ENCODE measurements at regions not wholly inside any gene's neighbourhood (a gene's known extent, or its start where the extent isn't known, plus 50 kb on each side); places are given as distances from the start of the nearest gene placed in this dataset.

DNA sequence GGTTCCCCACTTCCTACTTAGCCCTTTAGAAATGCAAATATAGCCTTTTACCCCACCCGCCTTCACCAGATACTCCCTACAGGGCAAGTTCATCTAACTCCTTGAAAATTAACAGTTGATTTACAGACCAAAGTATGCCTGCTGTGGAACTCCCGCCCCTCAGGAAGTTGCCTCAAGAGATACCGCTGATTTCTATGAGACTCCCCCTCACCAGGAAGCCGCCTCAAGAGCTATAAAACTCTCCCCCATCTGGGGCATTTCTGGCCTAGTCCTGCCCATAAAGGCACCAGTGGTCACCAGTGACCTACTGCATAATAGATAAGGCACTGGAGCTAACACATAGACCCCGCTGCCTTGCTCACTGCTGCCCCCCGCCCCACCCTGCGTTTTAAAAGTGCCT is 201.7 kb upstream of the UBL3 start:
- TF ChIP-seq, protein P1, sequence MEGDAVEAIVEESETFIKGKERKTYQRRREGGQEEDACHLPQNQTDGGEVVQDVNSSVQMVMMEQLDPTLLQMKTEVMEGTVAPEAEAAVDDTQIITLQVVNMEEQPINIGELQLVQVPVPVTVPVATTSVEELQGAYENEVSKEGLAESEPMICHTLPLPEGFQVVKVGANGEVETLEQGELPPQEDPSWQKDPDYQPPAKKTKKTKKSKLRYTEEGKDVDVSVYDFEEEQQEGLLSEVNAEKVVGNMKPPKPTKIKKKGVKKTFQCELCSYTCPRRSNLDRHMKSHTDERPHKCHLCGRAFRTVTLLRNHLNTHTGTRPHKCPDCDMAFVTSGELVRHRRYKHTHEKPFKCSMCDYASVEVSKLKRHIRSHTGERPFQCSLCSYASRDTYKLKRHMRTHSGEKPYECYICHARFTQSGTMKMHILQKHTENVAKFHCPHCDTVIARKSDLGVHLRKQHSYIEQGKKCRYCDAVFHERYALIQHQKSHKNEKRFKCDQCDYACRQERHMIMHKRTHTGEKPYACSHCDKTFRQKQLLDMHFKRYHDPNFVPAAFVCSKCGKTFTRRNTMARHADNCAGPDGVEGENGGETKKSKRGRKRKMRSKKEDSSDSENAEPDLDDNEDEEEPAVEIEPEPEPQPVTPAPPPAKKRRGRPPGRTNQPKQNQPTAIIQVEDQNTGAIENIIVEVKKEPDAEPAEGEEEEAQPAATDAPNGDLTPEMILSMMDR (IDR thresholded peaks at IDR 0.05; ENCODE audit: control insufficient read depth, insufficient read depth, low read depth, low read length, missing control alignments) = no peak
- no peak overlapping the region for H3K4me3 ChIP-seq (ENCODE audit: control insufficient read depth, low read depth, low read length)
- DNase-seq (ENCODE audit: low read depth) = no peak

DNA sequence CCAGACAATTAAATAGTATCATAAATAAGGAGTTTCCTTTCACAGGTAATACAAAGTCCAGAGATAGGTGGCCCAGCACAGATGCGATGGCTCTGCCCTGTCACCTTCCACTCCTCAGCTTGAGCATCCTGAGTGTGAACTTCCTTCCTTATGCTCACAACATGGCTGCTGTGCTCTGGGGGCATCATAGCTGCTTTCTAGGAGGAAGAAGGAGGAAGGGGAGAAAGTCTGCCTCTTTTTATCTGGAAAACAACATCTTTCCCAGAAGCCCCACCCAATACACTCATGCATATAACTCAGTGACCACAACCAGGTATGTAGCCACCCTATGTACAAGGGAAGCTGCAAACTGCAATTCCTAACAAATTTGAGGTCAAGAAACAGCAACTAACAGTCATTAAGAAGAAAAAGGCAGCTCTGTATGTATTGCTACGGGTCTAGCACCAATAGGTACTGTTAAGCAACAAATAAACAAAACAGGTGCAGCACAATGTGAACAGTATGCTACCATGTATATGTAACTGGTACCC is 201.2 kb upstream of the UBL3 start:
- no peak overlapping the region for H3K4me3 ChIP-seq (ENCODE audit: control insufficient read depth, low read depth, low read length)
- DNase-seq (ENCODE audit: low read depth) = no peak
- TF ChIP-seq, protein P1 (IDR thresholded peaks at IDR 0.05; ENCODE audit: control insufficient read depth, insufficient read depth, low read depth, low read length, missing control alignments) = no peak

DNA sequence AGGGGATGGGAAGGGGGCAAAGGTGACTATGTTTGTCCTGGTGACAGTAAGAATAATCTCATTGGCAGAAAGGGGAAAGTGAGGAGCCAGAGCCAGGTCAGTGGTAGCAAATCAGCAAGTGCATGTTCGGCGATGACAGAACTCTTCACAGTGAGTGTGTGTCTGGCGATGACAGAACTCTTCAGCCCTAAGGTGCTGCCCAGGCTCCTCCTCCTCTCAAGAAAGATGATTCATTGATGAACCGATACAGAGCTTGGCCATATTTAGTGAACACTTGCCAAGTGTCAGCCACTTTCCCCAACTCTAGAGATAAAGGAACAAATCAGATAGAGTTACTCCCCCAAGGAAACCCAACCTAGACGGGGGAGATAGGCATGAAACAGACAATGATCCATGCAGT is 199.3 kb upstream of the UBL3 start:
- DNase-seq (ENCODE audit: low read depth) = no peak
- TF ChIP-seq, protein P1 (IDR thresholded peaks at IDR 0.05; ENCODE audit: control insufficient read depth, insufficient read depth, low read depth, low read length, missing control alignments) = no peak
- H3K4me3 ChIP-seq (ENCODE audit: control insufficient read depth, low read depth, low read length) = no peak overlapping the region

DNA sequence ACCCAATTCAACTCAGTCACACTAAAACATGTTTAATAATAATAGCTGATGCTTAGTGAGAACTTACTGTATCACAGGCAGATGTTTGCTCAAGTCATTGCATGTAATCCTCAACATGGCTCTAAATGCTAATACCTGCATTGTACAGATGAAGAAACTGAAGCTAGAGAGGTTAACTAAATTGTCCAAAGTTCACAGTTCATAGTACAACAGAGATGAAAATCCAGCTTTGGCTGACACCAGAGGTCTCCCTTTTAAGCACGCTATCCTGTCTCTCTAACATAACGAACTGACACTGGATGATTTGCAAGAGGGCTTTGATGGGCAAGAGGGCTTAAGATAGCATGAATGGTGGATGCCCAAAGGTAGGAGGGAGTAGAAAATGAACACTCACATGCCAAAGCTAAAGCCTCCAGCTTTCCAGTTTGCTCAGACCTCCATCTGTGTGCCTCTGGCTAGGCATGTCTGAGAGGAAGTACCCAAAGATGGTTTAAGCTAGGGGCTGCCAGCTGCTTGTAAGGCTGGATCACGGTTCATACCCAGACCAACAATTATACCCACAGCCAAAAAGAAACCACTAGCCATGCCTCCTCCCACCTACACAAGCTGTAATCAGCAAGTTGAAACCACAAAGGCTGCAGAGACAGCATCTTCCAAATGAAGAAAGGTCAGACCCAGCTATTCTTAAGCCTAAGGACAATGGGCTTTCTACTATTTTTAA is 196.9 kb upstream of the UBL3 start:
- TF ChIP-seq, protein P1 (IDR thresholded peaks at IDR 0.05; ENCODE audit: control insufficient read depth, insufficient read depth, low read depth, low read length, missing control alignments) = no peak
- H3K4me3 ChIP-seq (ENCODE audit: control insufficient read depth, low read depth, low read length) = no peak overlapping the region
- DNase-seq (ENCODE audit: low read depth) = no peak

DNA sequence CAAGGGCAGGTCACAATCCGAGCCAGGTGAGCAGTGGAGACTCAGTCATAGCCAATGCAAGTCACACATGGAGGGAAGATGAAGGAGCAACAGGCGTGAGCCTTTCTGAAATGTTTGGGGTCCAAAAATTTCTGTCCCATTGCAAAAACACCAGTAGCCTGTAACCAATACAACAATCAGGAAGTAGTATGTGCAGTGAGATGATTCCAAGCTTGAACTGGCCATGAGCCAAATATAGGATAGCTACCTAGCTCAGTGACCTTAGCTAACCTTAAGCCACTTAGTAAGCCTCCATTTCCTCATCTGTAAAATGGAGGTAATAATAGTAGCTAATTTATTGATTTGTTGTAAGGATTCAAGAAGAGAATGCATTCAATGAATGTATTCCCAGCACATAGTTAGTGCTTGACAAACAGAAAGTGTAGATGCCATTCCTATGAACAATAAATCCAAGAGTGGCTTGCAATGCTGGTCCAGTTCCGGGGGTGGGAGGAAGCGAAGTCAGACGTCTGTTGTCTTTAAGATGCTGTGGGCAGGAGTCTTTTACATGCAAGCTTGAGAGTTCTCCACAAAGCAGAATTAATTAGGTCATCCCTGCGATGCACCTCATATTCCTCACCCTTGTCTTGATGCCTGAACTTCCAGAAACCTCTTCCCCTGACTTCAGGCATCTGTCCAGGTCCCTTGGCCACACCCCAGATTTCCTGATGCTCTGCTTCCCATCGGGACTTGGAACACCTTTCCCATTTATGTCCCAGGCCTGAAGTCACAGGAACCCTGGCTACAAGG is 195.7 kb upstream of the UBL3 start:
- TF ChIP-seq, protein P1 (IDR thresholded peaks at IDR 0.05; ENCODE audit: control insufficient read depth, insufficient read depth, low read depth, low read length, missing control alignments) = no peak
- no peak overlapping the region for H3K4me3 ChIP-seq (ENCODE audit: control insufficient read depth, low read depth, low read length)
- no peak for DNase-seq (ENCODE audit: low read depth)

DNA sequence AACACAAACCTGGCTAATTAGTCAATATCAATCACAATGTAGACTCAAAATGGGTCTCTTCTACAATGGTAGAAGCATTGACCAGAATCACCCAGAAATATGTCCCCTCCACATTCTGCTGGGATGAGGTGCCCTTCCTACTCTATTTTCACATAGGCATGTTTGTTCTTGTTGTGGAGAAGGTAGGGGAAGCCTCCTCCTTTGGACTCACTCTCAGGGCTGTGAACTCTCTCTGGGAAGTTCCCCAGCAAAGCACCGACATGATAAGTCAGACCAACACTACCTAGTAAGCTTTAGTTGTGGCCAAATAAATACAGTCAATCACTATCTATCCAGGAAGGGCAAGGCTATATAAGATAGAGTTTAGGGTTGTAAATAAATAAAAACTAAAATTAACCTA is 194.5 kb upstream of the UBL3 start:
- H3K4me3 ChIP-seq (ENCODE audit: control insufficient read depth, low read depth, low read length) = no peak overlapping the region
- TF ChIP-seq, protein P1 (IDR thresholded peaks at IDR 0.05; ENCODE audit: control insufficient read depth, insufficient read depth, low read depth, low read length, missing control alignments) = no peak
- no peak for DNase-seq (ENCODE audit: low read depth)
